K562 (cell line): ENCODE measurements at regions not wholly inside any gene's neighbourhood (a gene's known extent, or its start where the extent isn't known, plus 50 kb on each side); places are given as distances from the start of the nearest gene placed in this dataset.
A peak's percentile ranks its signal among the peaks of the same experiment; 100 is the strongest.

Source experiments
- CSDE1 ChIP-seq, 2 experiments: fragments of 450-650 bp; IDR thresholded peaks; 2 replicates each; pipeline ENCODE4 v1.6.1; 2016; ENCODE audit warnings: mild to moderate bottlenecking in 1 of 2
- DDX20 ChIP-seq: fragments of 450-650 bp; IDR thresholded peaks from 2 replicates; pipeline ENCODE4 v1.6.1; 2016; ENCODE audit warnings: missing genetic modification characterization, low read depth, mild to moderate bottlenecking, missing compliant biosample characterization, moderate library complexity
- ESRRB ChIP-seq: fragments of 250-450 bp; sonication (Bioruptor Pico); IDR thresholded peaks from 2 replicates; pipeline ENCODE4 v1.5.0; 2020; ENCODE audit warnings: mild to moderate bottlenecking, moderate library complexity, borderline replicate concordance
- FOXA1 ChIP-seq: fragments of 450-650 bp; IDR thresholded peaks from 2 replicates; pipeline ENCODE4 v1.6.1; 2016; ENCODE audit warnings: mild to moderate bottlenecking, borderline replicate concordance
- FOXJ3 ChIP-seq: sonication (generic); formaldehyde crosslinking; IDR thresholded peaks from 2 replicates; pipeline ENCODE4 v1.4.0; 2020; ENCODE audit warnings: mild to moderate bottlenecking, missing genetic modification reagents
- HDAC8 ChIP-seq: fragments of 450-650 bp; IDR thresholded peaks from 2 replicates; pipeline ENCODE4 v1.6.1; 2016; ENCODE audit warnings: mild to moderate bottlenecking, missing genetic modification characterization, moderate library complexity, missing compliant biosample characterization
- HLTF ChIP-seq: fragments of 450-650 bp; IDR thresholded peaks from 2 replicates; pipeline ENCODE4 v1.6.1; 2016
- HMG20B ChIP-seq: fragments of 250-450 bp; sonication (Bioruptor Pico); IDR thresholded peaks from 2 replicates; pipeline ENCODE4 v1.5.0; 2021; ENCODE audit warnings: mild to moderate bottlenecking
- LCOR ChIP-seq: sonication (generic); formaldehyde crosslinking; IDR thresholded peaks from 2 replicates; pipeline ENCODE4 v1.8.0; 2022; ENCODE audit warnings: mild to moderate bottlenecking, missing genetic modification reagents
- MLX ChIP-seq, 2 experiments: fragments of 450-650 bp in 1 of 2; sonication (generic) in 1 of 2; formaldehyde crosslinking; conservative IDR thresholded peaks; 2 replicates each; pipeline versions ENCODE4 v1.4.0 to v1.8.1; 2020 to 2022; ENCODE audit warnings: mild to moderate bottlenecking in 1 of 2, missing genetic modification reagents in 1 of 2
- NFE2 ChIP-seq: IDR thresholded peaks from 2 replicates; pipeline ENCODE4 v1.6.1; 2014; ENCODE audit warnings: antibody characterized with exemption, low read depth
- NFYB ChIP-seq: IDR thresholded peaks from 2 replicates; pipeline ENCODE4 v1.6.1; 2011; ENCODE audit warnings: mild to moderate bottlenecking, moderate library complexity; ENCODE audit not compliant: insufficient read length; ENCODE audit errors: extremely low read depth
- NR1H2 ChIP-seq: sonication (generic); formaldehyde crosslinking; IDR thresholded peaks from 2 replicates; pipeline ENCODE4 v1.4.0; 2020; ENCODE audit warnings: mild to moderate bottlenecking, missing genetic modification reagents
- SIX5 ChIP-seq, 2 experiments: IDR thresholded peaks; 2 replicates each; pipeline ENCODE4 v1.6.1; 2011; ENCODE audit warnings: low read length in 2 of 2, borderline replicate concordance in 1 of 2, low read depth in 1 of 2, mild to moderate bottlenecking in 1 of 2, moderate library complexity in 1 of 2; ENCODE audit not compliant: insufficient read depth in 1 of 2
- SMAD2 ChIP-seq: fragments of 150-350 bp; IDR thresholded peaks from 2 replicates; pipeline ENCODE4 v1.6.1; 2014; ENCODE audit warnings: low read depth, mild to moderate bottlenecking, low read length
- SMC3 ChIP-seq: conservative IDR thresholded peaks from 2 replicates; pipeline ENCODE4 v1.6.1; 2011; ENCODE audit warnings: low read depth, low read length, improper control_type of control experiment; ENCODE audit not compliant: insufficient read depth
- SP1 ChIP-seq: sonication (generic); formaldehyde crosslinking; IDR thresholded peaks from 2 replicates; pipeline ENCODE4 v1.8.1; 2022; ENCODE audit warnings: mild to moderate bottlenecking, missing genetic modification reagents
- SRSF7 ChIP-seq: fragments of 200-400 bp; formaldehyde crosslinking; optimal IDR thresholded peaks from 2 replicates; pipeline ENCODE3; 2017; ENCODE audit warnings: mild to moderate bottlenecking, low read depth, low read length
- STAG1 ChIP-seq: sonication (generic); formaldehyde crosslinking; IDR thresholded peaks from 2 replicates; pipeline ENCODE4 v1.5.0; 2020; ENCODE audit warnings: missing genetic modification reagents, borderline replicate concordance
- STAT5A ChIP-seq: IDR thresholded peaks from 2 replicates; pipeline ENCODE4 v1.6.1; 2012; ENCODE audit warnings: low read length, inconsistent platforms, borderline replicate concordance
- WHSC1 ChIP-seq: IDR thresholded peaks from one replicate; pipeline ENCODE4 v1.6.1; 2012; ENCODE audit warnings: low read length, control low read depth, inconsistent platforms
- XRCC4 ChIP-seq: IDR thresholded peaks from one replicate; pipeline ENCODE4 v1.6.1; 2011; ENCODE audit not compliant: insufficient read depth, insufficient read length; ENCODE audit errors: extremely low read depth
- ZEB2 ChIP-seq: fragments of 450-650 bp; IDR thresholded peaks from 2 replicates; pipeline ENCODE4 v1.6.1; 2016
- ZKSCAN8 ChIP-seq: fragments of 200-800 bp; sonication (Bioruptor generic); IDR thresholded peaks from 2 replicates; pipeline ENCODE4 v1.6.1; 2016; ENCODE audit warnings: missing genetic modification characterization, missing compliant biosample characterization
- ZNF431 ChIP-seq: sonication (generic); formaldehyde crosslinking; IDR thresholded peaks from 2 replicates; pipeline ENCODE4 v1.8.0; 2022; ENCODE audit warnings: mild to moderate bottlenecking, missing genetic modification reagents
- ZNF695 ChIP-seq: fragments of 450-650 bp; formaldehyde crosslinking; IDR thresholded peaks from 2 replicates; pipeline ENCODE4 v1.4.0; 2020; ENCODE audit warnings: mild to moderate bottlenecking, moderate library complexity
- TF ChIP-seq, protein P1 (sequence below), 3 experiments: IDR thresholded peaks in 2 of 3; conservative IDR thresholded peaks in 1 of 3; 2 replicates each; pipeline ENCODE4 v1.5.1; 2011 to 2012; ENCODE audit warnings: low read length in 3 of 3, mild to moderate bottlenecking in 3 of 3, control low read depth in 2 of 3, improper control_type of control experiment in 1 of 3, inconsistent platforms in 1 of 3, low read depth in 1 of 3, mixed read lengths in 1 of 3, moderate library complexity in 1 of 3; ENCODE audit not compliant: insufficient read depth in 2 of 3
- TF ChIP-seq, protein P2 (sequence below): IDR thresholded peaks from 2 replicates; pipeline ENCODE4 v1.6.1; 2012; ENCODE audit warnings: low read depth, low read length, improper control_type of control experiment, borderline replicate concordance

GRCh38 chrX:131633285-131633917, 89.5 kb downstream of the OR13H1 start (continued):
- TF ChIP-seq MLX (CRISPR knock-in tag; conservative IDR thresholded peaks at IDR 0.05) (no peak), XRCC4 (no peak), STAG1 (peak; percentile 77; the same call in 1 of the 2 replicates), HMG20B (CRISPR knock-in tag) (no peak), SP1 (CRISPR knock-in tag) (no peak), NR1H2 (CRISPR knock-in tag) (no peak), NFE2 (no peak), ZKSCAN8 (CRISPR knock-in tag) (no peak), ZNF695 (CRISPR knock-in tag) (no peak), ESRRB (CRISPR knock-in tag) (no peak), SRSF7 (no peak), ZEB2 (no peak), HDAC8 (tag) (no peak), DDX20 (no peak), NFYB (no peak), SIX5 (IDR thresholded peaks at IDR 0.05; ENCODE audit: borderline replicate concordance in 1 of 2, insufficient read depth in 1 of 2, low read depth in 1 of 2, low read length in 2 of 2) (no peak), LCOR (CRISPR knock-in tag) (no peak), FOXA1 (no peak), HLTF (no peak), FOXJ3 (CRISPR knock-in tag) (no peak), SMAD2 (no peak), WHSC1 (no peak), STAT5A (no peak), ZNF431 (CRISPR knock-in tag) (no peak), CSDE1 (IDR thresholded peaks at IDR 0.05) (no peak), SMC3 (peak; percentile 75)
- TF ChIP-seq, protein P1, sequence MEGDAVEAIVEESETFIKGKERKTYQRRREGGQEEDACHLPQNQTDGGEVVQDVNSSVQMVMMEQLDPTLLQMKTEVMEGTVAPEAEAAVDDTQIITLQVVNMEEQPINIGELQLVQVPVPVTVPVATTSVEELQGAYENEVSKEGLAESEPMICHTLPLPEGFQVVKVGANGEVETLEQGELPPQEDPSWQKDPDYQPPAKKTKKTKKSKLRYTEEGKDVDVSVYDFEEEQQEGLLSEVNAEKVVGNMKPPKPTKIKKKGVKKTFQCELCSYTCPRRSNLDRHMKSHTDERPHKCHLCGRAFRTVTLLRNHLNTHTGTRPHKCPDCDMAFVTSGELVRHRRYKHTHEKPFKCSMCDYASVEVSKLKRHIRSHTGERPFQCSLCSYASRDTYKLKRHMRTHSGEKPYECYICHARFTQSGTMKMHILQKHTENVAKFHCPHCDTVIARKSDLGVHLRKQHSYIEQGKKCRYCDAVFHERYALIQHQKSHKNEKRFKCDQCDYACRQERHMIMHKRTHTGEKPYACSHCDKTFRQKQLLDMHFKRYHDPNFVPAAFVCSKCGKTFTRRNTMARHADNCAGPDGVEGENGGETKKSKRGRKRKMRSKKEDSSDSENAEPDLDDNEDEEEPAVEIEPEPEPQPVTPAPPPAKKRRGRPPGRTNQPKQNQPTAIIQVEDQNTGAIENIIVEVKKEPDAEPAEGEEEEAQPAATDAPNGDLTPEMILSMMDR (IDR thresholded peaks at IDR 0.05 in 2 of 3, conservative IDR thresholded peaks at IDR 0.05 in 1 of 3; ENCODE audit: insufficient read depth in 2 of 3, low read depth in 1 of 3, low read length in 3 of 3) = peak; percentile 75 to 78 (median 77)
- TF ChIP-seq, protein P2, sequence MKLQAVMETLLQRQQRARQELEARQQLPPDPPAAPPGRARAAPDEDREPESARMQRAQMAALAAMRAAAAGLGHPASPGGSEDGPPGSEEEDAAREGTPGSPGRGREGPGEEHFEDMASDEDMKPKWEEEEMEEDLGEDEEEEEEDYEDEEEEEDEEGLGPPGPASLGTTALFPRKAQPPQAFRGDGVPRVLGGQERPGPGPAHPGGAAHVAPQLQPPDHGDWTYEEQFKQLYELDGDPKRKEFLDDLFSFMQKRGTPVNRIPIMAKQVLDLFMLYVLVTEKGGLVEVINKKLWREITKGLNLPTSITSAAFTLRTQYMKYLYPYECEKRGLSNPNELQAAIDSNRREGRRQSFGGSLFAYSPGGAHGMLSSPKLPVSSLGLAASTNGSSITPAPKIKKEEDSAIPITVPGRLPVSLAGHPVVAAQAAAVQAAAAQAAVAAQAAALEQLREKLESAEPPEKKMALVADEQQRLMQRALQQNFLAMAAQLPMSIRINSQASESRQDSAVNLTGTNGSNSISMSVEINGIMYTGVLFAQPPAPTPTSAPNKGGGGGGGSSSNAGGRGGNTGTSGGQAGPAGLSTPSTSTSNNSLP = no peak
